Panc1 (cell line): ENCODE measurements at regions not wholly inside any gene's neighbourhood (a gene's known extent, or its start where the extent isn't known, plus 50 kb on each side); places are given as distances from the start of the nearest gene placed in this dataset.

ENCODE experiments used
- ATAC-seq: fragments of 200-7000 bp; cut with Tn5 transposase; 2 replicates; pipeline ENCODE4 v1.9.1; 2020; ENCODE audit warnings: mild to moderate bottlenecking, moderate library complexity
- BruUV-seq: library from RNA; stranded (reverse); fragments of 400-500 nt; replicated peaks from 2 replicates; lab custom pipeline; 2021; lab: Mats Ljungman, UMichigan
- CTCF ChIA-PET: fragments of 300-600 bp; sonication (Branson Sonifier 250); formaldehyde crosslinking; loops from one replicate; lab custom pipeline; 2022; ENCODE audit warnings: antibody characterized with exemption; lab: Charles Lee
- POLR2A ChIA-PET: fragments of 300-600 bp; sonication (Branson Sonifier 250); formaldehyde crosslinking; loops from one replicate; lab custom pipeline; 2022; ENCODE audit warnings: antibody characterized with exemption; lab: Charles Lee
- DNase-seq: peaks from one replicate; pipeline ENCODE4 v3.0.0-alpha.2; 2010; ENCODE audit warnings: low read depth, low spot score
- H3K27ac ChIP-seq: 2 replicates; pipeline ENCODE4 v1.5.1; 2011; ENCODE audit warnings: mild to moderate bottlenecking, low read length, inconsistent platforms
- H3K27me3 ChIP-seq: fragments of 200-500 bp; sonication (Bioruptor generic); 2 replicates; pipeline ENCODE4 v1.6.0; 2014; ENCODE audit warnings: low read length, inconsistent platforms; ENCODE audit not compliant: control insufficient read depth, insufficient read depth
- H3K36me3 ChIP-seq: fragments of 200-500 bp; sonication (Bioruptor generic); 2 replicates; pipeline ENCODE4 v1.5.1; 2014; ENCODE audit warnings: inconsistent platforms, mild to moderate bottlenecking, low read length, moderate library complexity; ENCODE audit not compliant: control insufficient read depth, insufficient read depth
- H3K4me1 ChIP-seq: 2 replicates; pipeline ENCODE4 v1.5.1; 2011; ENCODE audit warnings: inconsistent platforms, mild to moderate bottlenecking, low read length, moderate library complexity; ENCODE audit not compliant: control insufficient read depth, insufficient read depth
- H3K4me3 ChIP-seq, 2 experiments: 2 replicates each; pipeline ENCODE4 v1.5.1; 2011 to 2012; ENCODE audit warnings: low read depth in 2 of 2, low read length in 2 of 2, mild to moderate bottlenecking in 2 of 2, inconsistent platforms in 1 of 2, moderate library complexity in 1 of 2
- H3K9me3 ChIP-seq: fragments of 200-500 bp; sonication (Bioruptor generic); 2 replicates; pipeline ENCODE4 v1.5.1; 2014; ENCODE audit warnings: low read depth, mild to moderate bottlenecking, inconsistent platforms, low read length, moderate library complexity; ENCODE audit not compliant: control insufficient read depth, insufficient read depth
- CTCF ChIP-seq: fragments of 450-650 bp; IDR thresholded peaks from 2 replicates; pipeline ENCODE4 v1.5.1; 2017; ENCODE audit warnings: mild to moderate bottlenecking
- POLR2AphosphoS5 ChIP-seq: IDR thresholded peaks from 2 replicates; pipeline ENCODE4 v1.6.1; 2012; ENCODE audit warnings: mild to moderate bottlenecking, low read depth, low read length, moderate library complexity
- REST ChIP-seq, 2 experiments: IDR thresholded peaks; 2 replicates each; pipeline ENCODE4 v1.6.1; 2011 to 2012; ENCODE audit warnings: low read depth in 2 of 2, control low read depth in 1 of 2, low read length in 1 of 2, mild to moderate bottlenecking in 1 of 2, moderate library complexity in 1 of 2; ENCODE audit not compliant: insufficient read depth in 1 of 2
- SIN3A ChIP-seq: IDR thresholded peaks from 2 replicates; pipeline ENCODE4 v1.6.1; 2012; ENCODE audit warnings: low read depth, mild to moderate bottlenecking, low read length, moderate library complexity, borderline replicate concordance; ENCODE audit not compliant: insufficient read depth
- TCF7L2 ChIP-seq: IDR thresholded peaks from 2 replicates; pipeline ENCODE4 v1.6.1; 2011; ENCODE audit warnings: mild to moderate bottlenecking, low read depth, low read length, inconsistent platforms
- in situ Hi-C: cut with HindIII; loops from 2 replicates; pipeline ENCODE4 v1.10.0; 2016; ENCODE audit warnings: low sequenced_read_pairs, low pct_unique_long_range_greater_than_20kb
- intact Hi-C: fragments of 100-400 bp; cut with micrococcal nuclease; formaldehyde crosslinking; loops from one replicate; pipeline ENCODE4 v1.10.0; 2022; ENCODE audit not compliant: unreplicated experiment

GRCh38 chr2:79414690-79415089, 98.2 kb upstream of the CTNNA2 start:
- H3K9me3 ChIP-seq, result no peaks in the 10 kb centered on the region
- H3K4me1 ChIP-seq, result no peaks in the 10 kb centered on the region
- H3K27ac ChIP-seq, result no peak overlapping the region
- intact Hi-C loops, result no loop called here
- DNase-seq (no peak), ATAC-seq (no peak)
- no TSS peak for BruUV-seq
- no peaks in the 10 kb centered on the region for H3K27me3 ChIP-seq
- no peak for TF ChIP-seq CTCF
- TF ChIP-seq POLR2AphosphoS5, result no peak
- TF ChIP-seq SIN3A, result no peak
- TF ChIP-seq TCF7L2, result no peak
- TF ChIP-seq REST (IDR thresholded peaks at IDR 0.05; ENCODE audit: insufficient read depth in 1 of 2, low read depth in 2 of 2, low read length in 1 of 2), result no peak
- ChIA-PET POLR2A (no interaction called here), CTCF (no interaction called here)
- H3K36me3 ChIP-seq, result no peaks in the 10 kb centered on the region
- in situ Hi-C loops, result no loop called here
- no peak overlapping the region for H3K4me3 ChIP-seq

GRCh38 chr2:79394485-79394859, 118.4 kb upstream of the CTNNA2 start:
- ChIA-PET CTCF (no interaction called here), POLR2A (no interaction called here)
- DNase-seq, result no peak
- Histone ChIP-seq H3K27ac (peak overlapping the region; percentile 60), H3K4me1 (peaks cover 10% of the 10 kb centered on the region), H3K27me3 (no peaks in the 10 kb centered on the region), H3K36me3 (no peaks in the 10 kb centered on the region), H3K9me3 (peaks cover 11% of the 10 kb centered on the region; the same call in 1 of the 2 replicates), H3K4me3 (no peak overlapping the region)
- in situ Hi-C loops (no loop called here), intact Hi-C loops (no loop called here)
- no TSS peak for BruUV-seq
- no peak for TF ChIP-seq REST (IDR thresholded peaks at IDR 0.05; ENCODE audit: insufficient read depth in 1 of 2, low read depth in 2 of 2, low read length in 1 of 2)
- no peak for TF ChIP-seq SIN3A
- TF ChIP-seq POLR2AphosphoS5, result no peak
- no peak for TF ChIP-seq TCF7L2
- TF ChIP-seq CTCF, result no peak
- ATAC-seq, result no peak
